Mammary epithelial cell (primary cell): ENCODE measurements at regions not wholly inside any gene's neighbourhood (a gene's known extent, or its start where the extent isn't known, plus 50 kb on each side); places are given as distances from the start of the nearest gene placed in this dataset.

Experiments used
- CTCF ChIP-seq, 2 donors: IDR thresholded peaks in 1 of 2; conservative IDR thresholded peaks in 1 of 2; 2 replicates each; pipeline ENCODE4 v1.5.1; 2011 to 2012; ENCODE audit warnings: inconsistent platforms in 2 of 2, low read length in 2 of 2, mild to moderate bottlenecking in 2 of 2, control low read depth in 1 of 2, low read depth in 1 of 2; ENCODE audit not compliant: insufficient read depth in 1 of 2; ENCODE audit errors: extremely low read depth in 1 of 2
- EZH2 ChIP-seq: IDR thresholded peaks from 2 replicates; pipeline ENCODE4 v1.6.1; 2012; ENCODE audit warnings: low read length, inconsistent platforms, borderline replicate concordance

GRCh38 chr10:105953861-105954260 is 1210.6 kb downstream of the SORCS1 start:
- TF ChIP-seq CTCF (conservative IDR thresholded peaks at IDR 0.05 in 1 of 2, IDR thresholded peaks at IDR 0.05 in 1 of 2; ENCODE audit: extremely low read depth in 1 of 2, insufficient read depth in 1 of 2, low read depth in 1 of 2, low read length in 2 of 2) (no peak), EZH2 (no peak)
